AG09319 (cell line): ENCODE measurements at regions not wholly inside any gene's neighbourhood (a gene's known extent, or its start where the extent isn't known, plus 50 kb on each side); places are given as distances from the start of the nearest gene placed in this dataset.

ENCODE experiments used
- DNase-seq: peaks from one replicate; pipeline ENCODE4 v3.0.0-alpha.2; 2010; ENCODE audit warnings: low read depth; ENCODE audit errors: extremely low read depth
- TF ChIP-seq, protein P1 (sequence below): IDR thresholded peaks from 2 replicates; pipeline ENCODE4 v1.5.1; 2011; ENCODE audit warnings: low read depth, mild to moderate bottlenecking, inconsistent platforms, low read length, moderate library complexity

DNA sequence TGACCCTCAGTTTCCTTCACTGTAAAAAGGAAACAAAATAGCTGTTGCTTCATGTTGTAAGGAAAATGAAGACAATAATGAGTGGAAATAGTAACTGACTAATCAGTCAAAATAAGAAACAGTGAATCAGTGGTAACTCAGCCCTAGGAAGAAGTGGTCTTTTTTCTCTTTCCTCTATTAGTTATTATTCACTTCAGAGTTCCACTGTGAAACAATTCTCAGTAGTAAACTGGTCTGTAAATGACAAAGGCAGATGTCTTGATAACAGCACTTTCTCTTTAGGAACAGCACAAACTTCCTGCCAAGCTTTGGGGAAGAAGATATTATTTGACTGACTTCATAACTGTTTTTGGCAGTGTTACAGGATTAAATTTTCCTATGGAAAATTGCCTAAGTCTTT is 600.5 kb upstream of the KLHL1 start:
- DNase-seq, result no peak
- TF ChIP-seq, protein P1, sequence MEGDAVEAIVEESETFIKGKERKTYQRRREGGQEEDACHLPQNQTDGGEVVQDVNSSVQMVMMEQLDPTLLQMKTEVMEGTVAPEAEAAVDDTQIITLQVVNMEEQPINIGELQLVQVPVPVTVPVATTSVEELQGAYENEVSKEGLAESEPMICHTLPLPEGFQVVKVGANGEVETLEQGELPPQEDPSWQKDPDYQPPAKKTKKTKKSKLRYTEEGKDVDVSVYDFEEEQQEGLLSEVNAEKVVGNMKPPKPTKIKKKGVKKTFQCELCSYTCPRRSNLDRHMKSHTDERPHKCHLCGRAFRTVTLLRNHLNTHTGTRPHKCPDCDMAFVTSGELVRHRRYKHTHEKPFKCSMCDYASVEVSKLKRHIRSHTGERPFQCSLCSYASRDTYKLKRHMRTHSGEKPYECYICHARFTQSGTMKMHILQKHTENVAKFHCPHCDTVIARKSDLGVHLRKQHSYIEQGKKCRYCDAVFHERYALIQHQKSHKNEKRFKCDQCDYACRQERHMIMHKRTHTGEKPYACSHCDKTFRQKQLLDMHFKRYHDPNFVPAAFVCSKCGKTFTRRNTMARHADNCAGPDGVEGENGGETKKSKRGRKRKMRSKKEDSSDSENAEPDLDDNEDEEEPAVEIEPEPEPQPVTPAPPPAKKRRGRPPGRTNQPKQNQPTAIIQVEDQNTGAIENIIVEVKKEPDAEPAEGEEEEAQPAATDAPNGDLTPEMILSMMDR, result no peak

GRCh38 chr13:70703755-70704154 is 595.5 kb upstream of the KLHL1 start:
- TF ChIP-seq, protein P1, result no peak
- DNase-seq, result no peak

- TF ChIP-seq, protein P1, result no peak
- DNase-seq, result no peak
Observed at GRCh38 chr13:70694996-70695715, 586.9 kb upstream of the KLHL1 start.

GRCh38 chr13:70668983-70669382 is 560.7 kb upstream of the KLHL1 start:
- TF ChIP-seq, protein P1, result no peak
- DNase-seq, result no peak

- DNase-seq, result no peak
Observed at GRCh38 chr13:70668293-70668692, 560.0 kb upstream of the KLHL1 start.

DNA sequence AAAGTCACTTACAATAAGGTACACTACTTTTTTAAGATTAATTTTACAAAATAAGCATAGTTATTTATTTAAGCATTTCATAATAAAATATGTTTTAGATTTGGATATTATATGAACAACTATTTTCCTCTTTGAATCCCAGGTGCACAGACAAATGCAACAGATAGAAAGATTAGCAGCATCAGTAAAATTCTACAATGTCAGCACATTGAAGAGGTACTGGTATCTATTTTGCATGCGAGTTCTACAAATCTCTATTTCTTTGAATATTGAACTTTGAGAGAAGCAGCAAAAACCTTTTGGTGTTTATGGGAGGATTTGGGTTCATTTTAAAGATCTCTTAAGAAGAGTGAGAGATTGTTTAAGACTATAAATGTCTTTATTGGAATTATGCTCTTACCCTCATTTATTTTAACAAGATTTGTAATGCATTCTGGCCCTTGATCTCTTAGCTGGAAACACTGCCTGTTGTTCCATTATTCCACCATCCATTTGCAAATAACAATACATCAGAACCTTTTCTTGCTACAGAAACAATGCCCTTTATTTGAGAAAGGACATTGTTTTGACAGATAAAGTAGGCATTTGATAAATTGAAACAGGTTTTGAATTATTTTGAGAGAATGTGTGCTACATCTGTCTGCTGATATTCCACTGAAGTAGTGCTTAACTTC is 558.8 kb upstream of the KLHL1 start:
- TF ChIP-seq, protein P1, result no peak
- no peak for DNase-seq

More at GRCh38 chr13:70668293-70668692, 560.0 kb upstream of the KLHL1 start:
- TF ChIP-seq, protein P1, result no peak

DNA sequence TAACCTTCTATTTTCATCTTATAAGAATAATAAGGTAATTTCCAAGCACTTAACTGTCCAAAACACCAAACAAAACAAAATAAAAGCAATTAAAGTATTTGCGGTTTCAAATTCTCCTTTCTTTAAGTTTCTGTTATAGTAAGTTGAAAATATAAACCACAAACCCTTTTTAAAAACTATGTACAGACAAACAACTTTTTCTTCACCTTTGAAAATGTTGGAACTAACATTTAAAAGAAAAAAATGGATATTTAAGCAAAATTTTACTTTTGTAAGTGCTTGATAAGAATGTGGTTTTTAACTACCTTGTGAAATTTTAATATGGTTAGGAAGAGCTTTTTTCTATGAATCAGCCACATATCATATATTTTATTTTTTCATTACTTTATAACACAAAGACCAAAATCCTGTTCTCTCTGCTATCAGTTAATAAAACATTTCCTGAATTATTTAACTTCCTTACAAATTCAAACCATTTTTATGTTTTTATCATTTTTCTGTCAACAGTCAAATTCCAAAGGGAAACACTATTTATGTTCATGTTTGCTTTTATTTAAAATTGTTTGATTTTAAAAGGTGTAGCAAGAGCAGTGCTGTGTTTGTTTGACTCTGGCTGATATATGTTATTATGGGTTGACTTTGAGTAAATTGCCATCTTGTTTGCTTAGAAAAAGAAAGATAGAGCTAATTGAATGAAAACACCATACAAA is 554.1 kb upstream of the KLHL1 start:
- TF ChIP-seq, protein P1, result no peak
- no peak for DNase-seq
